G401 (cell line): ENCODE measurements at regions not wholly inside any gene's neighbourhood (a gene's known extent, or its start where the extent isn't known, plus 50 kb on each side); places are given as distances from the start of the nearest gene placed in this dataset.
"Not testable (repeated sequence)": the region's sequence is repeated elsewhere in the genome, so short reads cannot be mapped to it uniquely, and the experiment has no call there.

ENCODE experiments used
- DNase-seq: peaks from one replicate; pipeline ENCODE4 v3.0.0-alpha.2; 2015; ENCODE audit warnings: low spot score
- in situ Hi-C: cut with HindIII; loops from 2 replicates; pipeline ENCODE4 v1.10.0; 2016; ENCODE audit warnings: low sequenced_read_pairs, mixed read lengths

GRCh38 chr1:187038784-187039183 is 210.0 kb downstream of the PLA2G4A start:
- no peak for DNase-seq
- in situ Hi-C loops = no loop called here

- in situ Hi-C loops = no loop called here
Measured at GRCh38 chr1:187041104-187041503, 212.4 kb downstream of the PLA2G4A start.

GRCh38 chr1:187042538-187042937 is 213.8 kb downstream of the PLA2G4A start:
- in situ Hi-C loops = no loop called here
- DNase-seq = no peak

More at GRCh38 chr1:187041104-187041503, 212.4 kb downstream of the PLA2G4A start:
- no peak for DNase-seq

GRCh38 chr1:187043433-187043832 is 214.7 kb downstream of the PLA2G4A start:
- in situ Hi-C loops, DNase-seq: not testable (repeated sequence)

- DNase-seq = no peak
- in situ Hi-C loops = no loop called here
Measured at GRCh38 chr1:187044411-187044810, 215.7 kb downstream of the PLA2G4A start.

GRCh38 chr1:187045371-187045770 is 216.6 kb downstream of the PLA2G4A start:
- DNase-seq = peak; percentile 50
- in situ Hi-C loops = no loop called here

GRCh38 chr1:187046293-187046692 is 217.5 kb downstream of the PLA2G4A start:
- in situ Hi-C loops = no loop called here

GRCh38 chr1:187047298-187047697 is 218.5 kb downstream of the PLA2G4A start:
- in situ Hi-C loops = no loop called here
- DNase-seq = no peak

More at GRCh38 chr1:187046293-187046692, 217.5 kb downstream of the PLA2G4A start:
- DNase-seq = peak; percentile 39

GRCh38 chr1:187051618-187052232 is 223.0 kb downstream of the PLA2G4A start:
- DNase-seq = peak; percentile 83

GRCh38 chr1:187053876-187054275 is 225.1 kb downstream of the PLA2G4A start:
- in situ Hi-C loops = no loop called here
- no peak for DNase-seq

More at GRCh38 chr1:187051618-187052232, 223.0 kb downstream of the PLA2G4A start:
- in situ Hi-C loops = no loop called here

- no peak for DNase-seq
- in situ Hi-C loops = no loop called here
Measured at GRCh38 chr1:187054862-187055757, 226.4 kb downstream of the PLA2G4A start.

- no peak for DNase-seq
- in situ Hi-C loops = no loop called here
Measured at GRCh38 chr1:187063271-187063670, 234.5 kb downstream of the PLA2G4A start.

GRCh38 chr1:187067160-187067559 is 238.4 kb downstream of the PLA2G4A start:
- in situ Hi-C loops = no loop called here

GRCh38 chr1:187070076-187070475 is 241.3 kb downstream of the PLA2G4A start:
- in situ Hi-C loops = no loop called here
- DNase-seq = no peak

More at GRCh38 chr1:187067160-187067559, 238.4 kb downstream of the PLA2G4A start:
- no peak for DNase-seq

GRCh38 chr1:187072262-187073034 is 243.7 kb downstream of the PLA2G4A start:
- in situ Hi-C loops, DNase-seq: not testable (repeated sequence)

- in situ Hi-C loops, DNase-seq: not testable (repeated sequence)
Measured at GRCh38 chr1:187073035-187073560, 244.3 kb downstream of the PLA2G4A start.

GRCh38 chr1:187073634-187074245 is 245.0 kb downstream of the PLA2G4A start:
- in situ Hi-C loops, DNase-seq: not testable (repeated sequence)

GRCh38 chr1:187074445-187075048 is 245.8 kb downstream of the PLA2G4A start:
- in situ Hi-C loops = no loop called here
- no peak for DNase-seq
